ENCODE measurements at regions not wholly inside any gene's neighbourhood (a gene's known extent, or its start where the extent isn't known, plus 50 kb on each side); places are given as distances from the start of the nearest gene placed in this dataset.

- Mint-ChIP-seq H3K4me3 (no peak overlapping the region), H3K36me3 (ENCODE audit: low read depth) (no peaks in the 10 kb centered on the region), H3K4me1 (ENCODE audit: low read depth) (peaks cover 10% of the 10 kb centered on the region), H3K27ac (no peak overlapping the region), H3K9me3 (no peaks in the 10 kb centered on the region), H3K27me3 (ENCODE audit: low read depth) (no peaks in the 10 kb centered on the region)
Observed at GRCh38 chr6:43923376-43924221, 153.6 kb downstream of the VEGFA start.

- no peak overlapping the region for H3K27ac Mint-ChIP-seq
- peaks cover 5% of the 10 kb centered on the region for H3K27me3 Mint-ChIP-seq (ENCODE audit: low read depth)
- H3K36me3 Mint-ChIP-seq (ENCODE audit: low read depth) = no peaks in the 10 kb centered on the region
- peaks cover 8% of the 10 kb centered on the region for H3K4me1 Mint-ChIP-seq (ENCODE audit: low read depth)
- no peaks in the 10 kb centered on the region for H3K9me3 Mint-ChIP-seq
- no peak overlapping the region for H3K4me3 Mint-ChIP-seq
Observed at GRCh38 chr6:43922426-43923375, 152.7 kb downstream of the VEGFA start.

GRCh38 chr6:43921548-43922425 is 151.8 kb downstream of the VEGFA start:
- peaks cover 8% of the 10 kb centered on the region for H3K4me1 Mint-ChIP-seq (ENCODE audit: low read depth)
- H3K27me3 Mint-ChIP-seq (ENCODE audit: low read depth) = peaks cover 7% of the 10 kb centered on the region
- no peak overlapping the region for H3K27ac Mint-ChIP-seq
- H3K36me3 Mint-ChIP-seq (ENCODE audit: low read depth) = no peaks in the 10 kb centered on the region
- H3K4me3 Mint-ChIP-seq = no peak overlapping the region
- H3K9me3 Mint-ChIP-seq = no peaks in the 10 kb centered on the region

GRCh38 chr6:43921039-43921438 is 151.0 kb downstream of the VEGFA start:
- H3K36me3 Mint-ChIP-seq (ENCODE audit: low read depth) = no peaks in the 10 kb centered on the region
- H3K9me3 Mint-ChIP-seq = no peaks in the 10 kb centered on the region
- H3K4me3 Mint-ChIP-seq = no peak overlapping the region
- H3K27me3 Mint-ChIP-seq (ENCODE audit: low read depth) = peaks cover 7% of the 10 kb centered on the region
- H3K27ac Mint-ChIP-seq = no peak overlapping the region
- H3K4me1 Mint-ChIP-seq (ENCODE audit: low read depth) = peaks cover 8% of the 10 kb centered on the region

GRCh38 chr6:43919774-43920173 is 149.8 kb downstream of the VEGFA start:
- Mint-ChIP-seq H3K4me1 (ENCODE audit: low read depth) (peaks cover 8% of the 10 kb centered on the region), H3K9me3 (no peaks in the 10 kb centered on the region), H3K27ac (no peak overlapping the region), H3K36me3 (ENCODE audit: low read depth) (no peaks in the 10 kb centered on the region), H3K27me3 (ENCODE audit: low read depth) (peaks cover 7% of the 10 kb centered on the region), H3K4me3 (no peak overlapping the region)

GRCh38 chr6:43917878-43918382 is 147.9 kb downstream of the VEGFA start:
- Mint-ChIP-seq H3K36me3 (ENCODE audit: low read depth) (no peaks in the 10 kb centered on the region), H3K4me1 (ENCODE audit: low read depth) (no peaks in the 10 kb centered on the region), H3K27me3 (ENCODE audit: low read depth) (peaks cover 7% of the 10 kb centered on the region), H3K27ac (no peak overlapping the region), H3K9me3 (no peaks in the 10 kb centered on the region), H3K4me3 (no peak overlapping the region)

GRCh38 chr6:43916924-43917877 is 147.2 kb downstream of the VEGFA start:
- Mint-ChIP-seq H3K4me3 (no peak overlapping the region), H3K9me3 (no peaks in the 10 kb centered on the region), H3K4me1 (ENCODE audit: low read depth) (no peaks in the 10 kb centered on the region), H3K27me3 (ENCODE audit: low read depth) (peaks cover 7% of the 10 kb centered on the region), H3K27ac (no peak overlapping the region), H3K36me3 (ENCODE audit: low read depth) (no peaks in the 10 kb centered on the region)

GRCh38 chr6:43915986-43916923 is 146.2 kb downstream of the VEGFA start:
- H3K27ac Mint-ChIP-seq = no peak overlapping the region
- no peaks in the 10 kb centered on the region for H3K9me3 Mint-ChIP-seq
- peaks cover 7% of the 10 kb centered on the region for H3K27me3 Mint-ChIP-seq (ENCODE audit: low read depth)
- no peaks in the 10 kb centered on the region for H3K4me1 Mint-ChIP-seq (ENCODE audit: low read depth)
- no peak overlapping the region for H3K4me3 Mint-ChIP-seq
- H3K36me3 Mint-ChIP-seq (ENCODE audit: low read depth) = no peaks in the 10 kb centered on the region

GRCh38 chr6:43915208-43915869 is 145.3 kb downstream of the VEGFA start:
- Mint-ChIP-seq H3K27ac (no peak overlapping the region), H3K9me3 (no peaks in the 10 kb centered on the region), H3K27me3 (ENCODE audit: low read depth) (peaks cover 7% of the 10 kb centered on the region), H3K4me3 (no peak overlapping the region), H3K36me3 (ENCODE audit: low read depth) (no peaks in the 10 kb centered on the region), H3K4me1 (ENCODE audit: low read depth) (no peaks in the 10 kb centered on the region)

GRCh38 chr6:43914272-43915147 is 144.5 kb downstream of the VEGFA start:
- H3K4me3 Mint-ChIP-seq = no peak overlapping the region
- H3K27me3 Mint-ChIP-seq (ENCODE audit: low read depth) = peaks cover 7% of the 10 kb centered on the region
- H3K27ac Mint-ChIP-seq = no peak overlapping the region
- no peaks in the 10 kb centered on the region for H3K36me3 Mint-ChIP-seq (ENCODE audit: low read depth)
- no peaks in the 10 kb centered on the region for H3K4me1 Mint-ChIP-seq (ENCODE audit: low read depth)
- no peaks in the 10 kb centered on the region for H3K9me3 Mint-ChIP-seq

Data from T-helper 1 cell treated with Interleukin-12 subunit alpha and Interleukin-12 subunit beta and Interleukin-4 antibody, amounts not matched to agents 30 μg/mL and 1 μg/mL, for 36 hours (primary cell).